Panc1 (cell line): ENCODE measurements at regions not wholly inside any gene's neighbourhood (a gene's known extent, or its start where the extent isn't known, plus 50 kb on each side); places are given as distances from the start of the nearest gene placed in this dataset.

Experiments
- POLR2AphosphoS5 ChIP-seq: IDR thresholded peaks from 2 replicates; pipeline ENCODE4 v1.6.1; 2012; ENCODE audit warnings: mild to moderate bottlenecking, low read depth, low read length, moderate library complexity
- SIN3A ChIP-seq: IDR thresholded peaks from 2 replicates; pipeline ENCODE4 v1.6.1; 2012; ENCODE audit warnings: low read depth, mild to moderate bottlenecking, low read length, moderate library complexity, borderline replicate concordance; ENCODE audit not compliant: insufficient read depth
- TF ChIP-seq, protein P1 (sequence below): fragments of 450-650 bp; IDR thresholded peaks from 2 replicates; pipeline ENCODE4 v1.5.1; 2017; ENCODE audit warnings: mild to moderate bottlenecking
- TF ChIP-seq, protein P2 (sequence below), 2 experiments: IDR thresholded peaks; 2 replicates each; pipeline ENCODE4 v1.6.1; 2011 to 2012; ENCODE audit warnings: low read depth in 2 of 2, control low read depth in 1 of 2, low read length in 1 of 2, mild to moderate bottlenecking in 1 of 2, moderate library complexity in 1 of 2; ENCODE audit not compliant: insufficient read depth in 1 of 2

DNA sequence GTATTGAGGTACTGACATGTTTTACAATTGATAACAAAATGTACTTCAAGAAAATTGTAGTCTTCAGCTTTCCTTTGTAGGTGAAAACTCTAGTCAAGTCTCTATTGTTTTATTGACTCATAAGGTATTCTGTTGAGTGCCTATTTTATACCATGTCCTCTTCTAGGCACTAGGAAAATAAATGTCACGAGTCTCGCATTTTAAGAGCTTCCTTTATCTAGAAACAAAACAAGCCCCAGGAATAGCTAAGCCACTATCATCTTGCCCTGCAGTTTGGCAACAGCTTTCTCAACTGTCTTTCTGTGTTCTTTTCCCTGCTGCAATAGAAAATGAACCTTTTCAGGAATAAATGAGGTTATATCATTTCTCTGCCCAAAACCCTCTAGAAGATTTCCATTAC lies 288.5 kb upstream of the NEGR1 start:
- TF ChIP-seq, protein P1, sequence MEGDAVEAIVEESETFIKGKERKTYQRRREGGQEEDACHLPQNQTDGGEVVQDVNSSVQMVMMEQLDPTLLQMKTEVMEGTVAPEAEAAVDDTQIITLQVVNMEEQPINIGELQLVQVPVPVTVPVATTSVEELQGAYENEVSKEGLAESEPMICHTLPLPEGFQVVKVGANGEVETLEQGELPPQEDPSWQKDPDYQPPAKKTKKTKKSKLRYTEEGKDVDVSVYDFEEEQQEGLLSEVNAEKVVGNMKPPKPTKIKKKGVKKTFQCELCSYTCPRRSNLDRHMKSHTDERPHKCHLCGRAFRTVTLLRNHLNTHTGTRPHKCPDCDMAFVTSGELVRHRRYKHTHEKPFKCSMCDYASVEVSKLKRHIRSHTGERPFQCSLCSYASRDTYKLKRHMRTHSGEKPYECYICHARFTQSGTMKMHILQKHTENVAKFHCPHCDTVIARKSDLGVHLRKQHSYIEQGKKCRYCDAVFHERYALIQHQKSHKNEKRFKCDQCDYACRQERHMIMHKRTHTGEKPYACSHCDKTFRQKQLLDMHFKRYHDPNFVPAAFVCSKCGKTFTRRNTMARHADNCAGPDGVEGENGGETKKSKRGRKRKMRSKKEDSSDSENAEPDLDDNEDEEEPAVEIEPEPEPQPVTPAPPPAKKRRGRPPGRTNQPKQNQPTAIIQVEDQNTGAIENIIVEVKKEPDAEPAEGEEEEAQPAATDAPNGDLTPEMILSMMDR, result no peak
- TF ChIP-seq POLR2AphosphoS5 (no peak), SIN3A (no peak)
- TF ChIP-seq, protein P2, sequence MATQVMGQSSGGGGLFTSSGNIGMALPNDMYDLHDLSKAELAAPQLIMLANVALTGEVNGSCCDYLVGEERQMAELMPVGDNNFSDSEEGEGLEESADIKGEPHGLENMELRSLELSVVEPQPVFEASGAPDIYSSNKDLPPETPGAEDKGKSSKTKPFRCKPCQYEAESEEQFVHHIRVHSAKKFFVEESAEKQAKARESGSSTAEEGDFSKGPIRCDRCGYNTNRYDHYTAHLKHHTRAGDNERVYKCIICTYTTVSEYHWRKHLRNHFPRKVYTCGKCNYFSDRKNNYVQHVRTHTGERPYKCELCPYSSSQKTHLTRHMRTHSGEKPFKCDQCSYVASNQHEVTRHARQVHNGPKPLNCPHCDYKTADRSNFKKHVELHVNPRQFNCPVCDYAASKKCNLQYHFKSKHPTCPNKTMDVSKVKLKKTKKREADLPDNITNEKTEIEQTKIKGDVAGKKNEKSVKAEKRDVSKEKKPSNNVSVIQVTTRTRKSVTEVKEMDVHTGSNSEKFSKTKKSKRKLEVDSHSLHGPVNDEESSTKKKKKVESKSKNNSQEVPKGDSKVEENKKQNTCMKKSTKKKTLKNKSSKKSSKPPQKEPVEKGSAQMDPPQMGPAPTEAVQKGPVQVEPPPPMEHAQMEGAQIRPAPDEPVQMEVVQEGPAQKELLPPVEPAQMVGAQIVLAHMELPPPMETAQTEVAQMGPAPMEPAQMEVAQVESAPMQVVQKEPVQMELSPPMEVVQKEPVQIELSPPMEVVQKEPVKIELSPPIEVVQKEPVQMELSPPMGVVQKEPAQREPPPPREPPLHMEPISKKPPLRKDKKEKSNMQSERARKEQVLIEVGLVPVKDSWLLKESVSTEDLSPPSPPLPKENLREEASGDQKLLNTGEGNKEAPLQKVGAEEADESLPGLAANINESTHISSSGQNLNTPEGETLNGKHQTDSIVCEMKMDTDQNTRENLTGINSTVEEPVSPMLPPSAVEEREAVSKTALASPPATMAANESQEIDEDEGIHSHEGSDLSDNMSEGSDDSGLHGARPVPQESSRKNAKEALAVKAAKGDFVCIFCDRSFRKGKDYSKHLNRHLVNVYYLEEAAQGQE (IDR thresholded peaks at IDR 0.05; ENCODE audit: insufficient read depth in 1 of 2, low read depth in 2 of 2, low read length in 1 of 2), result no peak
